NT2/D1 (cell line): ENCODE measurements at regions not wholly inside any gene's neighbourhood (a gene's known extent, or its start where the extent isn't known, plus 50 kb on each side); places are given as distances from the start of the nearest gene placed in this dataset.

ENCODE experiments used
- SUZ12 ChIP-seq: IDR thresholded peaks from 2 replicates; pipeline ENCODE4 v1.6.1; 2011; ENCODE audit not compliant: insufficient read length, insufficient read depth; ENCODE audit errors: extremely low read depth
- YY1 ChIP-seq: IDR thresholded peaks from 2 replicates; pipeline ENCODE4 v1.6.1; 2011; ENCODE audit not compliant: insufficient read length, insufficient read depth
- ZNF274 ChIP-seq: IDR thresholded peaks from 2 replicates; pipeline ENCODE4 v1.6.1; 2011; ENCODE audit warnings: mild to moderate bottlenecking, low read depth, low read length

- TF ChIP-seq ZNF274 (no peak), YY1 (no peak), SUZ12 (no peak)
Observed at GRCh38 chr18:29616867-29617266, 1425.7 kb downstream of the DSC3 start.
